Astrocyte of the spinal cord (primary cell): ENCODE measurements at regions not wholly inside any gene's neighbourhood (a gene's known extent, or its start where the extent isn't known, plus 50 kb on each side); places are given as distances from the start of the nearest gene placed in this dataset.

Source experiments
- DNase-seq: peaks from one replicate; pipeline ENCODE4 v3.0.0; 2011; ENCODE audit warnings: low read depth, low spot score
- H3K4me3 ChIP-seq: 2 replicates; pipeline ENCODE4 v1.5.1; 2011; ENCODE audit warnings: low read depth, mild to moderate bottlenecking, low read length, moderate library complexity
- CTCF ChIP-seq: IDR thresholded peaks from 2 replicates; pipeline ENCODE4 v1.5.1; 2012; ENCODE audit warnings: low read depth, mild to moderate bottlenecking, low read length, inconsistent platforms
- in situ Hi-C: cut with HindIII; loops from 2 replicates; pipeline ENCODE4 v1.10.0; 2017; ENCODE audit warnings: low sequenced_read_pairs

GRCh38 chr21:28783641-28784185 lies 209.0 kb downstream of the LTN1 start:
- no peak for DNase-seq
- in situ Hi-C loops = no loop called here
- no peak for TF ChIP-seq CTCF
- no peak overlapping the region for H3K4me3 ChIP-seq

GRCh38 chr21:28781602-28782276 lies 210.9 kb downstream of the LTN1 start:
- H3K4me3 ChIP-seq = no peak overlapping the region
- in situ Hi-C loops = no loop called here
- peak; percentile 60 for TF ChIP-seq CTCF
- no peak for DNase-seq

- no peak overlapping the region for H3K4me3 ChIP-seq
- in situ Hi-C loops = no loop called here
- DNase-seq = no peak
- TF ChIP-seq CTCF = no peak
Observed at GRCh38 chr21:28779914-28780313, 212.8 kb downstream of the LTN1 start.

- H3K4me3 ChIP-seq = no peak overlapping the region
- DNase-seq = peak; percentile 82
- TF ChIP-seq CTCF = no peak
- in situ Hi-C loops = no loop called here
Observed at GRCh38 chr21:28776251-28776650, 216.4 kb downstream of the LTN1 start.

GRCh38 chr21:28775071-28775470 lies 217.6 kb downstream of the LTN1 start:
- TF ChIP-seq CTCF = no peak
- no peak overlapping the region for H3K4me3 ChIP-seq
- DNase-seq = no peak
- in situ Hi-C loops = no loop called here

- DNase-seq = no peak
- TF ChIP-seq CTCF = no peak
- H3K4me3 ChIP-seq = no peak overlapping the region
- in situ Hi-C loops = no loop called here
Observed at GRCh38 chr21:28773036-28773435, 219.6 kb downstream of the LTN1 start.
